AG09319 (cell line): ENCODE measurements at regions not wholly inside any gene's neighbourhood (a gene's known extent, or its start where the extent isn't known, plus 50 kb on each side); places are given as distances from the start of the nearest gene placed in this dataset.
"Not testable (repeated sequence)": the region's sequence is repeated elsewhere in the genome, so short reads cannot be mapped to it uniquely, and the experiment has no call there.

Experiments
- DNase-seq: peaks from one replicate; pipeline ENCODE4 v3.0.0-alpha.2; 2010; ENCODE audit warnings: low read depth; ENCODE audit errors: extremely low read depth
- CTCF ChIP-seq: IDR thresholded peaks from 2 replicates; pipeline ENCODE4 v1.5.1; 2011; ENCODE audit warnings: low read depth, mild to moderate bottlenecking, inconsistent platforms, low read length, moderate library complexity

- no peak for DNase-seq
- TF ChIP-seq CTCF = no peak
Measured at GRCh38 chr4:123230061-123230460, 166.5 kb upstream of the SPRY1 start.

GRCh38 chr4:123232439-123232838, 164.2 kb upstream of the SPRY1 start:
- no peak for TF ChIP-seq CTCF
- DNase-seq = no peak

- no peak for TF ChIP-seq CTCF
- no peak for DNase-seq
Measured at GRCh38 chr4:123233136-123233768, 163.3 kb upstream of the SPRY1 start.

GRCh38 chr4:123234955-123235354, 161.6 kb upstream of the SPRY1 start:
- DNase-seq = no peak
- no peak for TF ChIP-seq CTCF

- DNase-seq = no peak
- TF ChIP-seq CTCF = no peak
Measured at GRCh38 chr4:123235431-123235830, 161.2 kb upstream of the SPRY1 start.

GRCh38 chr4:123236606-123237005, 160.0 kb upstream of the SPRY1 start:
- no peak for DNase-seq
- TF ChIP-seq CTCF = no peak

- DNase-seq = not testable (repeated sequence)
Measured at GRCh38 chr4:123240286-123240685, 156.3 kb upstream of the SPRY1 start.

- DNase-seq = not testable (repeated sequence)
Measured at GRCh38 chr4:123243220-123243619, 153.4 kb upstream of the SPRY1 start.

- peak; percentile 10 for TF ChIP-seq CTCF
- DNase-seq = no peak
Measured at GRCh38 chr4:123244137-123244536, 152.5 kb upstream of the SPRY1 start.
